HG02973 (cell line): ENCODE measurements at regions not wholly inside any gene's neighbourhood (a gene's known extent, or its start where the extent isn't known, plus 50 kb on each side); places are given as distances from the start of the nearest gene placed in this dataset.
"Not testable (repeated sequence)": the region's sequence is repeated elsewhere in the genome, so short reads cannot be mapped to it uniquely, and the experiment has no call there.

Source experiments
- ATAC-seq: cut with Tn5 transposase; IDR thresholded peaks from one replicate; pipeline ENCODE4 v1.9.1; 2021; ENCODE audit warnings: moderate library complexity; ENCODE audit not compliant: unreplicated experiment

DNA sequence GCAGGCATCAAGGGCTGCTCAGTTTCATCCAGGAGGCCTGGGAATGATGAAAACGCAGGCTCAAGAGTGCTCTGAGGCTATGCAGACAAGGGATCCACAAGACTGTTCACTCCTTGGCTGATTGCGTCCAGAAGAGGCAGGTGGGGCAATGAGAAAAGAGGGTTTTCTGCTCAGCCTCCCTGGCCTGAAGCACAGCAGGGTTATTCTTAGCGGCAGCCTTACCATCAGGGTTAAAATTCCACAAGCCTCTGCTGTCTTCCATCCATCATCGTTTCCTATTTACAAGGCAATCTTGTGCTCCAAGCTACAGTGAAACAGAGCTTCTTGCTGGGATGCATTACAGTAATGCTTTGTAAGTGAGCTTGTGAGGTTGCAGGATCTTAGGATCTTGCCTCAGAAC, 129.4 kb upstream of the SHH start:
- no peak for ATAC-seq

DNA sequence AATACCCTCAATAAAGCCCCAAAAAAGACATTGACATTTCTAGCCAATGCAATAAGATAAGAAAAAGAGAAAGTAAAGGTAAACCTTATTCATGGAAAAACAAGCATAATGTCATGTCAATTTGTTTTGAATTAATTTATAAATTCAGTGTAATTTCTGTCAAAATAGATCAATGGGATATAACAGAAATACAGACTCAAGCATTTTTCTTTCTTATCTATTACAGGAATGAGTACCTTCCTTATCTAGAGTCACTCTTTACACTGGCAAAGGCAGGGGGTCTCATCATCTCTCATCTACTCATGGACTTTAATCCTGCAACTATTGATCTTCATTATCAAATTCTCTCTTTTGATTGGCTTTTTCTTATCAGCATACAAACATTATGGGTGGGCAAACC, 127.1 kb upstream of the SHH start:
- no peak for ATAC-seq

DNA sequence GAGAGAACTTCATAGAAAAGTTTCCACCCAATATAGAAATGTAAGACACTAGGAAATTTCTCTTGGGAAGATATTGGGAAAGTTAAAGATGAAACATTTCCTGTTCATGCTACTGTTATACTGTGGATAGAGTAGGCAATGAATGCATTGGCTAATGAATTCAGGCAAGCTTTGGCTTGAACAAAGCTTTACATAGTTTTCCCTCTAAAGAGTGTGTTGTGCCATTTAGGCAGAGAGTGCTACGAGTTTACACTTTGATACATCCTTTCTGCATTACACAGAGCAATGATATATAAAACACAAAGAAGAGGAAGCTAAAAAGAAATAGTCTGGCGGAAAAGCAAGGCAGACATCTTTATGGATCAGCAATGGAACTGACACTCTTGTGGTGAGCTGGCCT, 125.9 kb upstream of the SHH start:
- ATAC-seq: no peak

GRCh38 chr7:155935726-155936125, 123.5 kb upstream of the SHH start:
- no peak for ATAC-seq

GRCh38 chr7:155935005-155935557, 122.8 kb upstream of the SHH start:
- no peak for ATAC-seq

DNA sequence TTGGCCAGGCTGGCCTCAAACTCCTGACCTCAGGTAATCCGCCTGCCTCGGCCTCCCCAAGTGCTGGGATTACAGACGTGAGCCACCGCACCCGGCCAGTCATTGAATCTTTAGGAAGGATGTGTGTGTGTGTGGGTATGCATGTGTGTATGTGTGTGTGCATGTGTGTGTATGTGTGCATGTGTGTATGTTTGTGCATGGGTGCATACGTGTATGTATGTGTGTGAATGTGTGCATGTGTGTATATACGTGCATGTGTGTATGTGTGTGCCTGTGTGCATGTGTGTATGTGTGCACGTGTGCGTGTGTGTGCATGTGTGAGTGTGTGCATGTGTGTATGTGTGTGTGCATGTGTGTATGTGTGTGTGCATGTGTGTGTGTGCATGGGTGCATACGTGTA, 120.1 kb upstream of the SHH start:
- ATAC-seq: not testable (repeated sequence)

DNA sequence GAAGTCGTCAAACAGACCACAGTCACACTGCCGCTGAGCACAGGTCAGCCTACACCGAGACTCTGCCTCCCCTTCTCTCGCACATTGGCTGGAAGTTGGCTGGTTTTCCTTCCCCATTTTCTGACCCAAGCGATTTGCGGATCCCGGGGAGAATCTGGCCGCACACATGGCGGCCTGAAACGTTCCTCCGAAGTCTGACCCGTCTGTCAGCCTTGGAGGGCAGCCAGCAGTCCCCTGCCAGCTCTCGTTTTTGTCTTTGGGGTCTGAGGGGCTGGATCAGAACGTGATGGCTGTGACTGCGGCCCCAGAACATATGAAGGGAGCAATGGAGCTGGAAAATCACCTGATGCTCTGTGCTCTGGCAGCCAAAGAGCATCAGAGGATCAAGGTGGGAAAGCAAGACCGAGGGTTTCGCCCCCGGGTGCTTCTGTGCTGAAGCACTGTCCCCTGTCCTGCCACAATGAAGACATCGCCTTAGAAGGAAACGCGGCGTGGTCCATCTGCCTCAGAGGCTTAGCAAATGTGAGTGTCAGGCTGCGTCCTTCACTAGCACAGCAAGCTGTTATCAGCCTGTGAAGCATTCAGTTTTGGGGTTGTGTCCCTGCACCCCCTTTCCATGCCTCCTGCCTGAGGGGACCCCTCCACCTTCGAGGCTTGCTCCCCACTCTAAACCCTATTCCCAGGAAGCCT, 119.3 kb upstream of the SHH start:
- no peak for ATAC-seq

DNA sequence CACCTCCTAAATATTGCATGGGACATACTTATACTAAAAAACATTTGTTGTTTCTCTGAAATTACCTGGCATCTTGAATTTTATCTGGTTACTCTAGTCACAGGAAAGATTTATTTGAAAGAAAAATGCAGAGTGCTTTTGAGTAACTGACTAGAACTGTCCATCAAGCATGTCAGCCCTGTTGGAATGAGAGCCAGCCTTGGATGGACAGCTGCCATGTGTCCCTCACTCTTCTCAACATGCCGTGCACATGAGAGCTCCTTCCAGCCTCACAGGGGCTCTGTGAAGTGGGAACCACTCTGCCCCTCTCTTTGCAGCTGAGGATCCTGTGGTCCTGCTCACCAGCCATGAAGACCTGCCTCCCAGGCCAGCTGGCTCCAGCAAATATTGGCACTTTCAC, 118.3 kb upstream of the SHH start:
- no peak for ATAC-seq

GRCh38 chr7:155930061-155930460, 117.8 kb upstream of the SHH start:
- ATAC-seq: no peak

GRCh38 chr7:155928583-155928982, 116.3 kb upstream of the SHH start:
- no peak for ATAC-seq

- no peak for ATAC-seq
These were observed 115.6 kb upstream of the SHH start for GRCh38 chr7:155927905-155928304.

DNA sequence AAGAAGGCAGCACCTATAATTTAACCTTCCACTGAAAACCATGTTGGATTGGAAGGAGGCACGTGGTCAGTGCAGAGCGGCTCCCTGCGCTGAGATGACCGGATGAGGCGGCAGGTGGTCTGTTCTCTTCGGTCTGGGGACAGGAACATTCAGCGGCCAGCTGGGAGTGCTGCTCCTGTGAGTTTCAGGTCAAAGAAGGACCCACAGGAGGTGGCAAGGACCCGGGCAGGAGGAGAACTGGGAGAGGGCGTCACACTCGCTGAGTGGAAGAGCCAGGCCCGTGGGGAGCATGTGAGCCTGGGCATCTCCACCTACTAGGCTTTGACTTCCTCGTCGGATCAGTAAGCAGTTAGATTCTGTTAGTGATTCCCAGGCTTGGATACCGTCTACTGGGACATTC, 113.4 kb upstream of the SHH start:
- ATAC-seq: no peak

- no peak for ATAC-seq
These were observed 110.0 kb upstream of the SHH start for GRCh38 chr7:155922067-155922816.

DNA sequence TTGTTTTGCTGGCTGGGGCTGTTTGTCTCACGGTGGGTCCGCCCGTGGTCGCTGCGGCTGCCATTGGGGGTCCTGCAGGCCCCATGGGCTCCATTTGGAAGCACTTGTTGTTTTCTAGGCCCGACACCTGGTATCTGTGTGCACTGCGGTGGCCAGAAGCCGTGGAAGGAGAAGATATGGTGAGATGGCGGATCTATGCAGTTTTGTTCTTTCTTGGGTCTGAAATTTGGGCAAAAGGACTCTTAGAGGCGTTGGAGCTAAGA, 109.5 kb upstream of the SHH start:
- ATAC-seq: no peak

DNA sequence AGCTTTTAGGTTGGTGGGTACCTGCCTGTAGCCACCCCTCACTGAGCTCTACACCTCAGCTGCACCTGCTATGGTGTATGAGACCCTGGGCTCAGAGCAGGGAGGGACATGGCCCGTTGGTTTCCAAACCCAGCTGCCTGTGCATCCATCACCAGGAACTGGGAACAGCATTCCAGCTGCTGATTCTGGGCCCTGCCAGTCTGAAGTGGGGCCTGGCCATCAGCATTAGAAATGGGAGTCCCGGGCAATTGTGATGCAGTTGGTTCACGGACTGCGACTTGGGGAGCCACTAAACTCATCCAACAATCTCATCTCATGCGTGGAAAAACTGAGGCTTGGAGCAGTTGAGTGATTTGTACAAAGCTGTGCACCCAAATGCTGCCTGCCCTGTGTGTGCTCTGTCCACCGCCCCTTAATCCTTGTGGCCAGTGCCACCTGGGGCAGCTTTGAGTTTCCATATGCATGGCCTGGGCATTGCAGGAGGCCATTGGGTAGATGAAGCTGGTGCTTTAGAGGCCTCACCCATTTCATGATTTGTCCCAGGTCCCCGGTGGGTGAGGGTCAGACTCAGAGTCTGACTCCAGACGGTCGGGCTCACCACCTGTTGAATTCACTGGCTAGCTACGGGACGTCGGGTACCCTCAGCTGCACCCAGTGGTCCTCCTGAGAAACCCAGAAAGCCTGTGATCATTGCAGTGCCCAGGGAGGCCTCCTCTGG, 109.0 kb upstream of the SHH start:
- ATAC-seq: no peak

GRCh38 chr7:155920068-155920461, 107.8 kb upstream of the SHH start:
- no peak for ATAC-seq

DNA sequence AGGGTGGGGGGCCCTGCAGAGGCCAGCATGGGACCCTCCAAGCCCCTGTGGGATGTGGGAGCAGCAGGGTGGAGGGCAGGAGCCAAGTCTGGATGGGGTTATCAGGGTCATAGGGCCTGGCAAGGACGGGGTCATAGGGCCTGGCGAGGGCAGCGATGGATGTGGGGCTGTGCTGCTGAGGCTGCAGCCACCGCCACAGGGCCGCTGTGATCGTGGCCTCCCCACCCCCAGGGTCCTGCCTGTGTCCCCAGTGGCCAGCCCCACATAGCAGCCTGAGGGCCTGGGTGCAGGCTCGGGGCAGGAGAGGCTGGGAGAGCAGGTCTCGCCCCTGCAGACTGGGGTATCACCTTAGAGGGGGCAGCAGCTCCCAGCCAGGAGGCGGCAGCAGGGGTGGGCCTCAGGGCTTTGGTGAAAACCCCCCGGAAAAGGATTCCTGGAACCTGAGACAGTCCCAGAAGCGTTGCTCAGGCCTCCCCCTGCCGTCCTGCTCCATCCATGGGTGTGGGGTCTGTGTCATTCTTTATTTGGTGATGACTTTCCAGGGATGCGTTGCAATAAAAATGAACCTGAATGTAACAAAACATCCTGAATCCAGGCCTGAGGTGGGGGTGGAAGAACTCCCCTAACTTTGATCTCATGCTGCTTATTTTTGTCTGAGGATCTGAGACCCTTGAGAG, 107.3 kb upstream of the SHH start:
- no peak for ATAC-seq

GRCh38 chr7:155918720-155919390, 106.6 kb upstream of the SHH start:
- no peak for ATAC-seq

GRCh38 chr7:155917836-155918430, 105.7 kb upstream of the SHH start:
- ATAC-seq: no peak

- no peak for ATAC-seq
These were observed 104.8 kb upstream of the SHH start for GRCh38 chr7:155916926-155917655.
